Central memory CD4-positive, alpha-beta T cell (primary cell): ENCODE measurements at regions not wholly inside any gene's neighbourhood (a gene's known extent, or its start where the extent isn't known, plus 50 kb on each side); places are given as distances from the start of the nearest gene placed in this dataset.

Experiments used
- DNase-seq: peaks from one replicate; pipeline ENCODE4 v3.0.0; 2022

DNA sequence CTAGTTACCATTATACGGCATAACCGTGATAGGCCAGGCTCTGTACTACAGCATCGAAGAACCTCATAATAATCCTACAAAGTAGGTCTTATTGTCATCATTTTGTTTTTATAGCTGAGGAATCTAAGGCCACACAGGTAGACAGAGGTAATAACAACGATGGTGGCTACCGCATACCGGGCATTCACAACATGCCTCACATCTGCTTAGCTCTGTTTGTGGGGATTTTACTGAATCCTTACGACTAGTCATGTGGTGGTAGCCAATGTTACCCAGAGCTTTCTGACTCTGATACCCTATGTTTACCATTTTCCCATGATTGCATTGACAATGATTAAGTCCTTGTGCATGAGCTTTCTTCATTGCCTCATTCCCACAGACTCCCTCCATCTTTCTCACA is 269.4 kb downstream of the TCF7L2 start:
- no peak for DNase-seq

DNA sequence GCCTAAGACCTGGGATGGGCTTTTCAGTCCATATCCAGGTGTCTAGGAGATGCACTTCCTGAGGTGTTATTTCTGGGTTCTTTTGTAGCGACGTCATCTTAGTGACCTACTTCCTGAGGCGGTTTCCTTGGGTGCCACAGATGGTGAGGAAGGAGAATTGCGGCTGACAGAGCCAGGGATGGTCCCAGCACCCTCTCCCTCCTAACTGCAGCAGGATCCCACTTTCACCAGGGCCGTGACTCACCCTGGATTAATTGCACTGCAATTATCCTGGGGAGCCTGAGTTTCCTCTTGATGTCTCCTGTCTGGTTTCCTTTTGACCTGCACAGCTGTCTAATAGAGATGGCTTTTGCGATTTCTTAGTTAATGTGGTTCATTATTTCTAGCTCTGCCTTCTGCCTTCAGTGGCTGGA is 271.7 kb downstream of the TCF7L2 start:
- no peak for DNase-seq

- no peak for DNase-seq
Measured at GRCh38 chr10:113222207-113222606, 272.2 kb downstream of the TCF7L2 start.

- DNase-seq: no peak
Measured at GRCh38 chr10:113225364-113225763, 275.3 kb downstream of the TCF7L2 start.

GRCh38 chr10:113225903-113226302 is 275.9 kb downstream of the TCF7L2 start:
- no peak for DNase-seq

DNA sequence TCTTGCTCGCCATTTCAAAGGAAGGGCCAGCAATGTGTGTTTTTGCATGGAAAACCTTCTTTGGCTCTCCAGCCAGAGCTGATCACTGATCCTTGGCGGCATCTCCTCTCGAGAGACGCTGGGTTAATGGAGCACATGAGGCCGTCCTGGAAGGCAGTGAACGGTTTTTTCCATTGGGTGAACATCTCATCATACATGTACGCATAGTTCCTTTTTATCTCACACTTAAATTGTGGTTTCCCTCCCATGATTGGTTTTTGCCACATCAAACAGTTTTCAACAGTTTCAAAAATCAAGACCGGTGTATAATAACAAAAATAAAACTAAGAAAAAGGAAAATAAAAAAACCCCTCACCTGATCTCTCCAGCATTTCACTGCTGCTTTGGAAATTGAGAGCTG is 276.4 kb downstream of the TCF7L2 start:
- peak; percentile 19 for DNase-seq

- no peak for DNase-seq
Measured at GRCh38 chr10:113226831-113227445, 276.9 kb downstream of the TCF7L2 start.

- no peak for DNase-seq
Measured at GRCh38 chr10:113228530-113228929, 278.5 kb downstream of the TCF7L2 start.

GRCh38 chr10:113230011-113230610 is 280.1 kb downstream of the TCF7L2 start:
- no peak for DNase-seq

DNA sequence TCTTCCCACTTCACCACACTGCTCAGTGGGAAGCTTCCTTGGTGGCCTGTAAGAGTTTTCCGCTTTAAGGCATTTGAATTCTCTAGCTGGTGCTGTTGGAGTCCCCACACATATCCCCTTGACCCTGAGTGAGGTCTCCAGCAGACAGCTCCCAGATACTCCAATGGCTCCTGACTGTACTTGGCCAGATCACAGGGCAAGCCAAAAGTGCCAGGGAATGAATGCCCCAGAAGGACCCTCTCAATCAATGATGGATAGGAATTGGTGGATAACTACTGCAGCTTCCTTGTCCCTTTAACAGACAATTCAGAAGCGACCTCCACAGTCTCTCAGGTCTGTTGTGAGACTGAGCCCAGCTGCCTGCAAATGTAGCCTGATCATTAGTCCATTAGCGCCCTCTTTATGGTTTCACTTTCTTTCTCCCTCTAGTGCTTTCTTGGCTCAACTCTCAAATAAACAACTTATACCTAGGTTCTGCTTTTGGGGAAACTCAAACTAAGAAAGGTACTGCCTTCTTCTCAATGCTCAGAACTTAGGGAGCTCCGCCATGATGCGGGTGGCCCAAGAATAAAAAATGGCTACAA is 283.0 kb downstream of the TCF7L2 start:
- no peak for DNase-seq

DNA sequence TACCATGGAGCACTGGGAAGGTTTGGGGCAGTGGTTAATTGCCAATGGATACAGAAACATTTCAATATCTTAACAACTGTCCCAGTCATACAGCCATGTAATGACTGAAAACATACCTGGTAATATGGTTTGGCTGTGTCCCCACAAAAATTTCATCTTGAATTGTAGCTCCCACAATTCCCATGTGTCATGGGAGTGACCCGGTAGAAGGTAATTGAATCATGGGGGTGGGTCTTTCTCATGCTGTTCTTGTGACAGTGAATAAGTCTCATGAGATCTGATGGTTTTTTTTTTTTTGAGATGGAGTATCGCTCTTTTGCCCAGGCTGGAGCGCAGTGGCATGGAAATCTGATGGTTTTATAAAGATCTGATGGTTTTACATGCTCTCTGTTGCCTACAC is 284.4 kb downstream of the TCF7L2 start:
- no peak for DNase-seq

DNA sequence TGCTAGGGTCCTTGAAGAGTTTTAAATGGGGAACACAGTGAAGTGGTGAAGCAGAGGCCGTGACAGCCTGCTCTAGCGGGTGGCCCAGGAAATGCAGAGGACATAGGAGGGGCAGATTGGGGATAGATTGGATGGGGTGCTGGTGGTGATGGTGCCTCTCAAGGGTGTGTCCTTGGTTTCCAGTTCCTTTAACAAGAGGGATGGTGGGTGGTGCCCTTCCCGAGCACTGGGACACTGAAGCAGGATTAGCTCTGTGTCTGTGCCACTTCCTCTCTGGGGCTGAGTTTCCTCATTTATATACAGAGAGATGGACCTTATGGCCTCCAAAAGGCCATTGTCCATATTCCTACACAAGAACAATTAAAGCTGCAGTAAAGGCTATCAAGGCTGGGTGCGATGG is 285.5 kb downstream of the TCF7L2 start:
- DNase-seq: no peak

GRCh38 chr10:113236998-113237397 is 287.0 kb downstream of the TCF7L2 start:
- DNase-seq: no peak

- no peak for DNase-seq
Measured at GRCh38 chr10:113239566-113240350, 289.7 kb downstream of the TCF7L2 start.

DNA sequence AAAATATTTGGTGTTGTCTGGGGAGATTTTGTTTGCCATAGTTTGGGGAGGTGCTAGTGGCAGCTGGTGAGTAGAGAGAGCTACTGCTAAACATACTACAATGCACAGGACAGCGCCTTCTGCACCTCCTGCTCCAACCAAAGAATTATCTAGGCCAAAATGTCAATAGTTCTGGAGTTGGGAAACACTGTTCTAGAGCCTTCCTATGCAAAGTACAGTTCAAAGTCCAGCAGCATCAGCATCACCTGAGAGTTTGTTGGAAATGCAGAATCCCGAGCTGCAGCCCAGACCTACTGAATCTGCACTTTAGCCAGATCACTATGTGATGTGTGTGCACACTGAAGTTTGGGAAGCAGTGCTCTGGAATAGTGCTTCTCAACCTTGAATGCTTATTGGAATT is 290.7 kb downstream of the TCF7L2 start:
- DNase-seq: no peak

- no peak for DNase-seq
Measured at GRCh38 chr10:113241599-113242360, 291.7 kb downstream of the TCF7L2 start.

- no peak for DNase-seq
Measured at GRCh38 chr10:113243311-113243710, 293.3 kb downstream of the TCF7L2 start.

- DNase-seq: no peak
Measured at GRCh38 chr10:113244750-113245149, 294.7 kb downstream of the TCF7L2 start.

DNA sequence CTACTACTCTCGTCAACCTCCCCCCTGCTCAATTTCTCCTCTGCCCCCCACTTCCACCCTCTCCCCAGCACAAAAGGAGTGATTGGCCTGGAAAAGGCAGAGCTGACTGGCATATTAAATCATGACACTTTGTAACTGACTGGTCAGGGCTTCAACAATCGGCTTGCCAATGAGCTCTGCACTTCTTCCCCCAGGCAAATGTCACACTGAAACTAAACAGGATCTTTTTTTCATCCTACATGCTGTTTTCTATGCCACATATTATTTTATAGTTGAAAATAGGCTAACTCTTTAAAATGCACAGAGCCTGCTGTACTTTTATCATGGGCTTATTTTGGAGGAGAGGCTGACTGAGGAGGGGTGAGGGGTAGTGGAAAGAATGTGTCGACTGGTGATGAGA is 295.2 kb downstream of the TCF7L2 start:
- no peak for DNase-seq

GRCh38 chr10:113247050-113247449 is 297.0 kb downstream of the TCF7L2 start:
- no peak for DNase-seq

- no peak for DNase-seq
Measured at GRCh38 chr10:113252650-113253618, 299.9 kb upstream of the HABP2 start.
